ENCODE measurements at regions not wholly inside any gene's neighbourhood (a gene's known extent, or its start where the extent isn't known, plus 50 kb on each side); places are given as distances from the start of the nearest gene placed in this dataset.

GRCh38 chrX:7714351-7714750 lies 128.6 kb upstream of the VCX start:
- Histone ChIP-seq H3K4me2 (ENCODE audit: insufficient read depth, low read length) (no peak overlapping the region), H3K36me3 (ENCODE audit: control insufficient read depth in 2 of 2, extremely low read depth in 1 of 2, insufficient read depth in 2 of 2, low read length in 2 of 2) (no peaks in the 10 kb centered on the region), H3K4me1 (ENCODE audit: control insufficient read depth, extremely low read depth, insufficient read depth, low read length) (no peaks in the 10 kb centered on the region), H3K27me3 (ENCODE audit: control insufficient read depth in 2 of 2, insufficient read depth in 2 of 2, low read length in 2 of 2) (no peaks in the 10 kb centered on the region), H3K9ac (replicated peaks; ENCODE audit: extremely low read depth, insufficient read depth, low read length) (no peak overlapping the region), H3K9me3 (replicated peaks; ENCODE audit: control insufficient read depth, insufficient read depth, low read length) (no peaks in the 10 kb centered on the region), H3K9me1 (replicated peaks; ENCODE audit: control insufficient read depth, extremely low read depth, insufficient read depth, low read length) (no peaks in the 10 kb centered on the region), H4K20me1 (replicated peaks; ENCODE audit: control insufficient read depth, extremely low read depth, insufficient read depth, low read length) (no peaks in the 10 kb centered on the region), H2AFZ (ENCODE audit: low read depth, low read length) (no peak overlapping the region), H3K4me3 (replicated peaks in 1 of 3; ENCODE audit: insufficient read depth in 1 of 3, low read depth in 1 of 3, low read length in 3 of 3) (no peak overlapping the region), H3K79me2 (ENCODE audit: control insufficient read depth, insufficient read depth, low read length) (no peaks in the 10 kb centered on the region), H3K27ac (ENCODE audit: insufficient read depth, low read depth, low read length) (no peak overlapping the region)
- CTCF ChIA-PET, result no interaction called here
- DNase-seq (ENCODE audit: low read depth, low spot score) (no peak), FAIRE-seq (no peak)
- no peak for TF ChIP-seq MAX (IDR thresholded peaks at IDR 0.05; ENCODE audit: insufficient read depth, insufficient read length)
- no peak for TF ChIP-seq EZH2 (IDR thresholded peaks at IDR 0.05; ENCODE audit: borderline replicate concordance, low read depth, low read length, severe bottlenecking)
- TF ChIP-seq FOS (IDR thresholded peaks at IDR 0.05; ENCODE audit: borderline replicate concordance, insufficient read depth, low read length), result no peak
- TF ChIP-seq MYC (IDR thresholded peaks at IDR 0.05; ENCODE audit: low read depth, low read length), result no peak
- no peak for TF ChIP-seq CTCF (IDR thresholded peaks at IDR 0.05; ENCODE audit: extremely low read depth in 1 of 2, insufficient read depth in 1 of 2, low read depth in 1 of 2, low read length in 2 of 2)
- TF ChIP-seq POLR2A (IDR thresholded peaks at IDR 0.05; ENCODE audit: low read depth, low read length), result no peak
- no peak for TF ChIP-seq JUN (IDR thresholded peaks at IDR 0.05; ENCODE audit: borderline replicate concordance, insufficient read depth, insufficient read length, low read depth)
- no peak for TF ChIP-seq POLR2AphosphoS5 (IDR thresholded peaks at IDR 0.05; ENCODE audit: insufficient read depth, low read depth, low read length)
- no peak for TF ChIP-seq GATA2 (IDR thresholded peaks at IDR 0.05; ENCODE audit: insufficient read depth, insufficient read length, low read depth, low read length)
- BruUV-seq (replicated peaks), result no TSS peak
- POLR2A ChIA-PET, result no interaction called here
- intact Hi-C loops (cut with micrococcal nuclease), result no loop called here
- dilution Hi-C loops (cut with MboI; ENCODE audit: extremely low pct_ligation_motif_present, low sequenced_read_pairs), result no loop called here
